Vagina (tissue), 2 donors: ENCODE measurements at regions not wholly inside any gene's neighbourhood (a gene's known extent, or its start where the extent isn't known, plus 50 kb on each side); places are given as distances from the start of the nearest gene placed in this dataset.

Experiments
- CTCF ChIP-seq, 3 experiments: fragments of 450-650 bp in 2 of 3; fragments of 200-600 bp in 1 of 3; sonication (generic) in 1 of 3; IDR thresholded peaks; one replicate each; pipeline ENCODE4 v1.5.1; 2017 to 2019; ENCODE audit warnings: antibody characterized with exemption in 3 of 3, mild to moderate bottlenecking in 2 of 3, moderate library complexity in 2 of 3
- POLR2A ChIP-seq, 2 donors: fragments of 450-650 bp; IDR thresholded peaks; one replicate each; pipeline ENCODE4 v1.6.1; 2017; ENCODE audit warnings: antibody characterized with exemption in 2 of 2, mild to moderate bottlenecking in 2 of 2, moderate library complexity in 2 of 2
- POLR2AphosphoS5 ChIP-seq, 2 donors: sonication (generic); formaldehyde crosslinking; IDR thresholded peaks; one replicate each; pipeline ENCODE4 v1.9.0; 2017; ENCODE audit warnings: antibody characterized with exemption in 2 of 2, mild to moderate bottlenecking in 2 of 2, low read depth in 1 of 2; ENCODE audit not compliant: insufficient read depth in 1 of 2

GRCh38 chr2:235183786-235184185, 232.0 kb downstream of the SH3BP4 start:
- TF ChIP-seq CTCF (IDR thresholded peaks at IDR 0.05) (no peak), POLR2A (IDR thresholded peaks at IDR 0.05) (no peak), POLR2AphosphoS5 (IDR thresholded peaks at IDR 0.05; ENCODE audit: insufficient read depth in 1 of 2, low read depth in 1 of 2) (no peak)
